Neuronal stem cell (in vitro differentiated cells): ENCODE measurements at regions not wholly inside any gene's neighbourhood (a gene's known extent, or its start where the extent isn't known, plus 50 kb on each side); places are given as distances from the start of the nearest gene placed in this dataset.

Experiments used
- DNase-seq: peaks from one replicate; pipeline ENCODE4 v3.0.0-alpha.2; 2013; ENCODE audit warnings: low spot score
- H2AFZ ChIP-seq: one replicate; pipeline ENCODE4 v1.6.1; 2013; ENCODE audit warnings: mild to moderate bottlenecking, low read length, inconsistent platforms
- H2AK5ac ChIP-seq: 2 replicates; pipeline ENCODE4 v1.6.1; 2013; ENCODE audit warnings: low read depth, mild to moderate bottlenecking, inconsistent platforms, low read length, moderate library complexity, mixed read lengths
- H2BK120ac ChIP-seq: 2 replicates; pipeline ENCODE4 v1.6.1; 2013; ENCODE audit warnings: low read depth, mild to moderate bottlenecking, inconsistent platforms, low read length, moderate library complexity, mixed read lengths
- H2BK12ac ChIP-seq: one replicate; pipeline ENCODE4 v1.6.1; 2013; ENCODE audit warnings: low read length, inconsistent platforms
- H2BK15ac ChIP-seq: 2 replicates; pipeline ENCODE4 v1.6.1; 2013; ENCODE audit warnings: mild to moderate bottlenecking, low read length, inconsistent platforms, mixed read lengths
- H2BK5ac ChIP-seq: one replicate; pipeline ENCODE4 v1.6.1; 2013; ENCODE audit warnings: inconsistent platforms, mild to moderate bottlenecking, low read length, moderate library complexity
- H3K14ac ChIP-seq: one replicate; pipeline ENCODE4 v1.6.1; 2013; ENCODE audit warnings: low read length, inconsistent platforms
- H3K18ac ChIP-seq: 2 replicates; pipeline ENCODE4 v1.6.1; 2013; ENCODE audit warnings: low read length, inconsistent platforms
- H3K23ac ChIP-seq: 2 replicates; pipeline ENCODE4 v1.6.1; 2013; ENCODE audit warnings: low read depth, mild to moderate bottlenecking, mixed read lengths, low read length, inconsistent platforms; ENCODE audit not compliant: poor library complexity
- H3K27ac ChIP-seq: replicated peaks from 3 replicates; pipeline ENCODE4 v1.5.1; 2013; ENCODE audit warnings: low read length, inconsistent platforms
- H3K27me3 ChIP-seq, 3 experiments: 2 replicates each; pipeline ENCODE4 v1.6.1; 2013; ENCODE audit warnings: low read length in 3 of 3, mild to moderate bottlenecking in 2 of 3, inconsistent platforms in 1 of 3, low read depth in 1 of 3, mixed read lengths in 1 of 3, moderate library complexity in 1 of 3; ENCODE audit not compliant: control insufficient read depth in 3 of 3, insufficient read depth in 3 of 3
- H3K36me3 ChIP-seq, 2 donors: replicated peaks in 1 of 2; 2 replicates each; pipeline ENCODE4 v1.6.1; 2013; ENCODE audit warnings: low read length in 2 of 2; ENCODE audit not compliant: control insufficient read depth in 2 of 2, insufficient read depth in 2 of 2
- H3K4ac ChIP-seq: 2 replicates; pipeline ENCODE4 v1.6.1; 2013; ENCODE audit warnings: inconsistent platforms, mild to moderate bottlenecking, low read length, moderate library complexity
- H3K4me1 ChIP-seq, 2 donors: 1 replicate in 1 of 2; 2 replicates in 1 of 2; pipeline ENCODE4 v1.6.1; 2013; ENCODE audit warnings: low read length in 2 of 2, low read depth in 1 of 2; ENCODE audit not compliant: control insufficient read depth in 2 of 2, insufficient read depth in 1 of 2
- H3K4me2 ChIP-seq: one replicate; pipeline ENCODE4 v1.6.1; 2013; ENCODE audit warnings: mild to moderate bottlenecking, low read length, inconsistent platforms; ENCODE audit not compliant: insufficient read depth, poor library complexity, severe bottlenecking
- H3K4me3 ChIP-seq, 2 donors: 2 replicates each; pipeline ENCODE4 v1.5.1; 2013; ENCODE audit warnings: low read length in 2 of 2, mild to moderate bottlenecking in 2 of 2, inconsistent platforms in 1 of 2, moderate library complexity in 1 of 2
- H3K79me1 ChIP-seq: one replicate; pipeline ENCODE4 v1.6.1; 2013; ENCODE audit warnings: low read depth, mild to moderate bottlenecking, inconsistent platforms, low read length, moderate library complexity
- H3K9ac ChIP-seq: one replicate; pipeline ENCODE4 v1.6.1; 2013; ENCODE audit warnings: mild to moderate bottlenecking, low read depth, low read length, inconsistent platforms; ENCODE audit not compliant: poor library complexity
- H3K9me3 ChIP-seq, 2 donors: replicated peaks in 1 of 2; 2 replicates each; pipeline versions ENCODE3 to v1.6.1; 2013; ENCODE audit warnings: low read length in 2 of 2, mild to moderate bottlenecking in 2 of 2, inconsistent platforms in 1 of 2, low read depth in 1 of 2, mixed read lengths in 1 of 2, moderate library complexity in 1 of 2; ENCODE audit not compliant: control insufficient read depth in 2 of 2, insufficient read depth in 1 of 2
- H4K8ac ChIP-seq: one replicate; pipeline ENCODE4 v1.6.1; 2013; ENCODE audit warnings: low read depth, mild to moderate bottlenecking, inconsistent platforms, low read length, moderate library complexity
- H4K91ac ChIP-seq: one replicate; pipeline ENCODE4 v1.6.1; 2013; ENCODE audit warnings: low read length, low read depth, mild to moderate bottlenecking, inconsistent platforms; ENCODE audit not compliant: poor library complexity
- WGBS, 2 donors: extraction: QIAGEN DNeasy Blood & Tissue Kit; methylation state at CpG; one replicate each; pipeline ENCODE4 v1.1.7; 2013; ENCODE audit warnings: missing lambda C conversion rate in 2 of 2, mixed read lengths in 1 of 2; ENCODE audit not compliant: insufficient read length in 2 of 2, insufficient replicate concordance in 1 of 2; ENCODE audit errors: extremely low coverage in 2 of 2; 5-methylcytosine and 5-hydroxymethylcytosine counted together

DNA sequence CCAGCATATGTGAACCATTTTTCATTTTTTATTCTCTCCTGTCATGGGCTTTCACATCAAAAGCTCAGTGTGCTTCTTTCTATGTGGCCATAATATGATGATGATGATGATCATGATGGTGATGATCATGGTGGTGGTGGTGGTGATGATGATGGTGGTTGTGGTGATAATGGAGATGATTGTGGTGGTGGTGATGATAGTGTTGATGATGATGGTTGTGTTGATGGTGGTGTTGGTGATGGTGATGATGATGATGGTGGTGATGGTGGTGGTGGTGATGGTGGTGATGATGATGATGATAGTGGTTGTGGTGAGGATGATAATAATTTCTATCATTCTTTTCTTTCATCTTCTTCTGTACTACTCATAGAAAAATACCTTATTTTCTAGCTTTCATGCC, 413.1 kb upstream of the VSTM2A start:
- Histone ChIP-seq H3K4ac (no peak overlapping the region), H2AFZ (no peak overlapping the region), H2BK12ac (no peak overlapping the region), H2BK5ac (no peak overlapping the region), H3K9ac (no peak overlapping the region), H2BK15ac (no peak overlapping the region), H4K91ac (no peak overlapping the region), H3K27ac (no peak overlapping the region), H3K79me1 (no peaks in the 10 kb centered on the region), H3K23ac (no peak overlapping the region), H2BK120ac (no peak overlapping the region), H3K4me1 (no peaks in the 10 kb centered on the region), H3K4me3 (peak overlapping the region in 1 of 2 donors; percentile 54), H4K8ac (no peak overlapping the region), H3K9me3 (no peaks in the 10 kb centered on the region), H3K27me3 (no peaks in the 10 kb centered on the region), H2AK5ac (no peak overlapping the region), H3K36me3 (no peaks in the 10 kb centered on the region), H3K4me2 (no peak overlapping the region), H3K14ac (no peak overlapping the region), H3K18ac (no peak overlapping the region)
- DNase-seq: no peak

DNA sequence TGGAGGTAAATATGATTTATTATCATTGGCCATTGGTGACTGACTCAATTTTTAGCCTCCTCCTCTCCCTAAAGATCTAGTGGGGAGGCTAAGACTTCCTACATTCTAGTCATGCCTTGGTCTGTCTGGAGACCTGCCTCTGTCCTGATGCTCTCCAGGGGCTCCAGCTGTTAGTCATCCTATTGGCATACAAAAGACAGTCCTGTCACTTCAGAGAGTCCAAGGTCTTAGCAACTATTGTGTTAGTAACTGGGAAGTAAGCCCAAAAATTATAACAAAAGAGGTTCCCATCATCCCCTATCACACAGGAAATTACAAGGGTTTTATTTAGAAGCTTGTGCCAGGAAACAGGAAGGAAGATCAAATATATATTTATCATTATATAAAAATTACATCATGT, 400.6 kb upstream of the VSTM2A start:
- Histone ChIP-seq H3K79me1 (no peaks in the 10 kb centered on the region), H3K36me3 (no peaks in the 10 kb centered on the region), H3K27ac (no peak overlapping the region), H3K27me3 (no peaks in the 10 kb centered on the region), H4K8ac (no peak overlapping the region), H3K14ac (no peak overlapping the region), H2BK15ac (no peak overlapping the region), H3K18ac (no peak overlapping the region), H3K9me3 (no peaks in the 10 kb centered on the region), H3K4me3 (no peak overlapping the region), H3K9ac (no peak overlapping the region), H2BK5ac (no peak overlapping the region), H2AFZ (no peak overlapping the region), H2BK120ac (no peak overlapping the region), H2BK12ac (no peak overlapping the region), H3K4me1 (no peaks in the 10 kb centered on the region), H3K23ac (no peak overlapping the region), H3K4ac (no peak overlapping the region), H3K4me2 (no peak overlapping the region), H4K91ac (no peak overlapping the region), H2AK5ac (no peak overlapping the region)
- DNase-seq: no peak

DNA sequence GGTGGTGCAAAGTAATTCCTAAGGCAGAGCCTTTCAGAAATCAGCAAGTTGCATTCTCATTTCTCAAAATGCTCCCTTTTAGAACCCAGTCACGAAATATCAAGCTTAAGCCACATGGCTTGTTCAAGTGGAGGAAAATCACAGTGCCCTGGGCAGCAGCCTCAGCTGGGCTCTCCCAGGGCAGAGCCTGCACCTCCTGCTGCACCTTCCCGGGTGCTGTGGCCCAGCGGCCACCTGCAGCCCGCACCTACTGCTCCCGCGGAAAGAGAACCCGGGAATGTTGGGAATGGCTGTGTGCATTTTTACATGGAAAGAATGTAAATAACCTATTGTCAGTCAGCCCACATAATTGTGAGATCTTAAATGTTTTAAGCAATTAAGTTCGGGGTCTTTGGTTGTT, 396.5 kb upstream of the VSTM2A start:
- Histone ChIP-seq H4K91ac (no peak overlapping the region), H2BK5ac (no peak overlapping the region), H3K79me1 (no peaks in the 10 kb centered on the region), H3K4me3 (no peak overlapping the region), H2BK120ac (no peak overlapping the region), H3K27ac (no peak overlapping the region), H3K27me3 (no peaks in the 10 kb centered on the region), H2AK5ac (no peak overlapping the region), H2AFZ (no peak overlapping the region), H3K14ac (no peak overlapping the region), H3K4me2 (no peak overlapping the region), H2BK15ac (no peak overlapping the region), H3K9ac (no peak overlapping the region), H3K23ac (no peak overlapping the region), H3K4me1 (no peaks in the 10 kb centered on the region), H2BK12ac (no peak overlapping the region), H3K36me3 (no peaks in the 10 kb centered on the region), H3K18ac (no peak overlapping the region), H3K4ac (no peak overlapping the region), H4K8ac (no peak overlapping the region), H3K9me3 (no peaks in the 10 kb centered on the region)
- no CpG with 5 or more reads among the region's 8 CpGs for WGBS, 2 donors
- no peak for DNase-seq

DNA sequence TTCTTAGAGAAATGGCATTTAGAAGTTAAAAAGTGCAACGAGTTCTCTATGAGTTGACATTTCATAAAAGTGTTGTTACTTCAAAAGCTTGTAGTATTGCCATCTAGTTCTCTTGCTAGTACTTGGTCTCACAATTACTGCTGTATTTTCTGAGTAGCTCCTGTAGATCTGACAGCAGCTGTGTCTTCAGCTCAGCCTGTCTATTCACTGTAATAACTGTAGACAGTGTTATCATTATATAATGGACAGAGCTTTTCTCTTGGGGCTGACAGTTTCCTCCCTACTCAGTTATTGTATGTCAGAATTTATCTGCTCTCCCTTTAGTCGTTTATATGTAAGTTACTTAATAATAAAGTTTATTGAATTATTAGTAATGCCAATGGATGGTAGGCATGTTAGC, 388.7 kb upstream of the VSTM2A start:
- H3K9me3 ChIP-seq: no peaks in the 10 kb centered on the region
- H2BK120ac ChIP-seq: no peak overlapping the region
- WGBS, 2 donors: no CpG with 5 or more reads among the region's 2 CpGs
- H3K4ac ChIP-seq: no peak overlapping the region
- H3K4me1 ChIP-seq: no peaks in the 10 kb centered on the region
- H2BK12ac ChIP-seq: no peak overlapping the region
- no peak overlapping the region for H3K9ac ChIP-seq
- DNase-seq: no peak
- no peak overlapping the region for H2BK15ac ChIP-seq
- H4K8ac ChIP-seq: no peak overlapping the region
- no peak overlapping the region for H3K4me3 ChIP-seq
- H3K27ac ChIP-seq: no peak overlapping the region
- no peak overlapping the region for H3K4me2 ChIP-seq
- H4K91ac ChIP-seq: no peak overlapping the region
- H3K79me1 ChIP-seq: no peaks in the 10 kb centered on the region
- H3K23ac ChIP-seq: no peak overlapping the region
- H2AFZ ChIP-seq: no peak overlapping the region
- H2AK5ac ChIP-seq: no peak overlapping the region
- no peaks in the 10 kb centered on the region for H3K27me3 ChIP-seq
- no peaks in the 10 kb centered on the region for H3K36me3 ChIP-seq
- no peak overlapping the region for H3K18ac ChIP-seq
- no peak overlapping the region for H2BK5ac ChIP-seq
- H3K14ac ChIP-seq: no peak overlapping the region
